ENCODE measurements at regions not wholly inside any gene's neighbourhood (a gene's known extent, or its start where the extent isn't known, plus 50 kb on each side); places are given as distances from the start of the nearest gene placed in this dataset.

- no peak overlapping the region for H3K4me3 ChIP-seq (ENCODE audit: low read length)
- H3K27ac ChIP-seq (ENCODE audit: low read depth, low read length): no peak overlapping the region
- no peak overlapping the region for H3K4me2 ChIP-seq (ENCODE audit: low read length)
- H3K9me2 ChIP-seq (replicated peaks; ENCODE audit: control insufficient read depth, low read length): no peaks in the 10 kb centered on the region
- TF ChIP-seq EZH2phosphoT487 (IDR thresholded peaks at IDR 0.05; ENCODE audit: borderline replicate concordance, low read length) (no peak), CTCF (IDR thresholded peaks at IDR 0.05; ENCODE audit: low read depth, low read length, poor library complexity, severe bottlenecking) (no peak)
- H3K9me3 ChIP-seq (ENCODE audit: control insufficient read depth, insufficient read depth, low read length): no peaks in the 10 kb centered on the region
- no peaks in the 10 kb centered on the region for H3K27me3 ChIP-seq (ENCODE audit: control insufficient read depth, low read length)
- no peaks in the 10 kb centered on the region for H3K4me1 ChIP-seq (ENCODE audit: control insufficient read depth, low read length)
- H3F3A ChIP-seq (ENCODE audit: control insufficient read depth, insufficient read depth): no peaks in the 10 kb centered on the region
- H4K20me1 ChIP-seq (ENCODE audit: control insufficient read depth, insufficient read depth, low read depth, low read length): no peaks in the 10 kb centered on the region
- no peaks in the 10 kb centered on the region for H3K79me2 ChIP-seq (ENCODE audit: control insufficient read depth, low read length)
- H3K36me3 ChIP-seq (ENCODE audit: control insufficient read depth, low read length): no peaks in the 10 kb centered on the region
Observed at GRCh38 chr15:39235084-39235795, 345.6 kb upstream of the THBS1 start.

GRCh38 chr15:39236375-39236774 is 344.5 kb upstream of the THBS1 start:
- no peaks in the 10 kb centered on the region for H3K79me2 ChIP-seq (ENCODE audit: control insufficient read depth, low read length)
- no peaks in the 10 kb centered on the region for H4K20me1 ChIP-seq (ENCODE audit: control insufficient read depth, insufficient read depth, low read depth, low read length)
- no peaks in the 10 kb centered on the region for H3F3A ChIP-seq (ENCODE audit: control insufficient read depth, insufficient read depth)
- H3K27me3 ChIP-seq (ENCODE audit: control insufficient read depth, low read length): no peaks in the 10 kb centered on the region
- no peaks in the 10 kb centered on the region for H3K9me2 ChIP-seq (replicated peaks; ENCODE audit: control insufficient read depth, low read length)
- H3K4me1 ChIP-seq (ENCODE audit: control insufficient read depth, low read length): no peaks in the 10 kb centered on the region
- H3K27ac ChIP-seq (ENCODE audit: low read depth, low read length): no peak overlapping the region
- H3K4me2 ChIP-seq (ENCODE audit: low read length): no peak overlapping the region
- no peak overlapping the region for H3K4me3 ChIP-seq (ENCODE audit: low read length)
- no peak for TF ChIP-seq CTCF (IDR thresholded peaks at IDR 0.05; ENCODE audit: low read depth, low read length, poor library complexity, severe bottlenecking)
- TF ChIP-seq EZH2phosphoT487 (IDR thresholded peaks at IDR 0.05; ENCODE audit: borderline replicate concordance, low read length): no peak
- no peaks in the 10 kb centered on the region for H3K9me3 ChIP-seq (ENCODE audit: control insufficient read depth, insufficient read depth, low read length)
- no peaks in the 10 kb centered on the region for H3K36me3 ChIP-seq (ENCODE audit: control insufficient read depth, low read length)

GRCh38 chr15:39238443-39238842 is 342.4 kb upstream of the THBS1 start:
- H3K4me3 ChIP-seq (ENCODE audit: low read length): no peak overlapping the region
- H3K27me3 ChIP-seq (ENCODE audit: control insufficient read depth, low read length): no peaks in the 10 kb centered on the region
- no peaks in the 10 kb centered on the region for H3K9me2 ChIP-seq (replicated peaks; ENCODE audit: control insufficient read depth, low read length)
- no peaks in the 10 kb centered on the region for H3K36me3 ChIP-seq (ENCODE audit: control insufficient read depth, low read length)
- H4K20me1 ChIP-seq (ENCODE audit: control insufficient read depth, insufficient read depth, low read depth, low read length): no peaks in the 10 kb centered on the region
- no peaks in the 10 kb centered on the region for H3F3A ChIP-seq (ENCODE audit: control insufficient read depth, insufficient read depth)
- H3K9me3 ChIP-seq (ENCODE audit: control insufficient read depth, insufficient read depth, low read length): no peaks in the 10 kb centered on the region
- H3K27ac ChIP-seq (ENCODE audit: low read depth, low read length): no peak overlapping the region
- H3K79me2 ChIP-seq (ENCODE audit: control insufficient read depth, low read length): no peaks in the 10 kb centered on the region
- TF ChIP-seq EZH2phosphoT487 (IDR thresholded peaks at IDR 0.05; ENCODE audit: borderline replicate concordance, low read length) (no peak), CTCF (IDR thresholded peaks at IDR 0.05; ENCODE audit: low read depth, low read length, poor library complexity, severe bottlenecking) (no peak)
- H3K4me2 ChIP-seq (ENCODE audit: low read length): no peak overlapping the region
- no peaks in the 10 kb centered on the region for H3K4me1 ChIP-seq (ENCODE audit: control insufficient read depth, low read length)
